ENCODE measurements at regions not wholly inside any gene's neighbourhood (a gene's known extent, or its start where the extent isn't known, plus 50 kb on each side); places are given as distances from the start of the nearest gene placed in this dataset.

DNA sequence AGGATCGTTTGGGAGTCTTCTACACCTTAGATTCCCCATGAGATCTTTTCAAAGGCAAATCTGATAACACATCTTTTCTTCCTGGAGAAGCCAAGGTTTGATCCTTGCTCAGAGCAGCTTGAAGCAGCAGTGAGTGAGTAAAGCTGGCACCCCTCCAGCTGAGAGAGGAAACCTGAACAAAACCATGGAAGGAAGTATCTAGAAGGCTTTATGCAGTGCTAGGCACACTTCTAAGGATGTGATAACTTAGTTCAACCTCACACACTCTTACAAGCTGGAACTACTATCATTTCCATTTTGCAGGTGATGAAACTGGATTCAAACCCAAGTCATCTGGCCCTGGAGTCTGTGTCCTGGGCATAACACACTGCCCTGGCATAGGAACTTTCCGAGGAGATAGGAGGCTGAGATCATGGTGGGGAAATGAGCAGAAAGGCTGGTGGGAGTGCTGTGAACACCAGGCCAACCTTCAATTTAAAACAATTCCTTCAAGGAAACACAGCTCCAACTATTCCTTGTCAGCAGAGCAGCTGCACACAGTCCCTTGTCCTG lies 71.2 kb downstream of the CTAGE1 start:
- Mint-ChIP-seq H3K9me3 (ENCODE audit: low read depth, unreplicated experiment) (no peaks in the 10 kb centered on the region), H3K36me3 (ENCODE audit: insufficient read depth, unreplicated experiment) (peaks cover 41% of the 10 kb centered on the region), H3K27me3 (ENCODE audit: unreplicated experiment) (no peaks in the 10 kb centered on the region), H3K4me3 (ENCODE audit: low read depth, unreplicated experiment) (peak overlapping the region; percentile 85), H3K27ac (ENCODE audit: unreplicated experiment) (peak overlapping the region; percentile 92), H3K4me1 (ENCODE audit: low read depth, unreplicated experiment) (peaks cover 66% of the 10 kb centered on the region)
- TF ChIP-seq, protein P1, sequence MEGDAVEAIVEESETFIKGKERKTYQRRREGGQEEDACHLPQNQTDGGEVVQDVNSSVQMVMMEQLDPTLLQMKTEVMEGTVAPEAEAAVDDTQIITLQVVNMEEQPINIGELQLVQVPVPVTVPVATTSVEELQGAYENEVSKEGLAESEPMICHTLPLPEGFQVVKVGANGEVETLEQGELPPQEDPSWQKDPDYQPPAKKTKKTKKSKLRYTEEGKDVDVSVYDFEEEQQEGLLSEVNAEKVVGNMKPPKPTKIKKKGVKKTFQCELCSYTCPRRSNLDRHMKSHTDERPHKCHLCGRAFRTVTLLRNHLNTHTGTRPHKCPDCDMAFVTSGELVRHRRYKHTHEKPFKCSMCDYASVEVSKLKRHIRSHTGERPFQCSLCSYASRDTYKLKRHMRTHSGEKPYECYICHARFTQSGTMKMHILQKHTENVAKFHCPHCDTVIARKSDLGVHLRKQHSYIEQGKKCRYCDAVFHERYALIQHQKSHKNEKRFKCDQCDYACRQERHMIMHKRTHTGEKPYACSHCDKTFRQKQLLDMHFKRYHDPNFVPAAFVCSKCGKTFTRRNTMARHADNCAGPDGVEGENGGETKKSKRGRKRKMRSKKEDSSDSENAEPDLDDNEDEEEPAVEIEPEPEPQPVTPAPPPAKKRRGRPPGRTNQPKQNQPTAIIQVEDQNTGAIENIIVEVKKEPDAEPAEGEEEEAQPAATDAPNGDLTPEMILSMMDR (IDR thresholded peaks at IDR 0.05; ENCODE audit: unreplicated experiment), result no peak
- intact Hi-C loops (cut with micrococcal nuclease; ENCODE audit: unreplicated experiment), result loop anchor here (2.0 to 5.0 kb wide), 6 partner anchors 44 to 204 kb away; no protein-coding TSS in a partner anchor
- no TSS peak for BruUV-seq (replicated peaks)
- DNase-seq, result peak; percentile 62
- CTCF ChIA-PET, result interaction anchor here (0.9 to 2.7 kb wide), 7 partner anchors 11 to 217 kb away, joined by 3 to 13 read pairs (median 4); no protein-coding TSS in a partner anchor

DNA sequence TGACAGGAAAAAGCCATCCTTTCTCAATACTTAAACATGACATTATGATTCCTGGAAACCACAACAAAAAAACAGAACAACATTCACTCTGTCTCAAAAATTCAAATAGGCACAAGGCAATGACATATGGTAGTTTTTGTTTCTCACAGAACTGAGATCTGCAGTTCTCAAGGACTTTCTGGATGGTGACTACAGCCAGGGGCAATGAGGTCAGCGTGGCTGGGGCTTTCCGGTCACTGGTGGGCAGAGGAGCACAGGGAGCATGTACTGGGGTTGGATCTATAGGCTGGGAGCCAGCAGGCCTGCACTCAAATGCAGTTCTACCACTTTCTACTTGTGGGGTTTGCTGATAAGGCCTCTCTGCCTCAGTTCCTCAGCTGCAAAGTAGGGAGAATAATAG lies 72.0 kb downstream of the CTAGE1 start:
- no peaks in the 10 kb centered on the region for H3K9me3 Mint-ChIP-seq (ENCODE audit: low read depth, unreplicated experiment)
- H3K4me1 Mint-ChIP-seq (ENCODE audit: low read depth, unreplicated experiment), result peaks cover 71% of the 10 kb centered on the region
- no peaks in the 10 kb centered on the region for H3K27me3 Mint-ChIP-seq (ENCODE audit: unreplicated experiment)
- intact Hi-C loops (cut with micrococcal nuclease; ENCODE audit: unreplicated experiment), result loop anchor here (2.0 to 5.0 kb wide), 6 partner anchors 43 to 205 kb away; no protein-coding TSS in a partner anchor
- H3K36me3 Mint-ChIP-seq (ENCODE audit: insufficient read depth, unreplicated experiment), result peaks cover 41% of the 10 kb centered on the region
- H3K27ac Mint-ChIP-seq (ENCODE audit: unreplicated experiment), result peak overlapping the region; percentile 92
- peak overlapping the region; percentile 19 for H3K4me3 Mint-ChIP-seq (ENCODE audit: low read depth, unreplicated experiment)
- BruUV-seq (replicated peaks), result no TSS peak
- TF ChIP-seq, protein P1 (IDR thresholded peaks at IDR 0.05; ENCODE audit: unreplicated experiment), result no peak
- no peak for DNase-seq
- CTCF ChIA-PET, result interaction anchor here (0.9 to 2.7 kb wide), 6 partner anchors 10 to 217 kb away, joined by 3 to 13 read pairs (median 4); no protein-coding TSS in a partner anchor

DNA sequence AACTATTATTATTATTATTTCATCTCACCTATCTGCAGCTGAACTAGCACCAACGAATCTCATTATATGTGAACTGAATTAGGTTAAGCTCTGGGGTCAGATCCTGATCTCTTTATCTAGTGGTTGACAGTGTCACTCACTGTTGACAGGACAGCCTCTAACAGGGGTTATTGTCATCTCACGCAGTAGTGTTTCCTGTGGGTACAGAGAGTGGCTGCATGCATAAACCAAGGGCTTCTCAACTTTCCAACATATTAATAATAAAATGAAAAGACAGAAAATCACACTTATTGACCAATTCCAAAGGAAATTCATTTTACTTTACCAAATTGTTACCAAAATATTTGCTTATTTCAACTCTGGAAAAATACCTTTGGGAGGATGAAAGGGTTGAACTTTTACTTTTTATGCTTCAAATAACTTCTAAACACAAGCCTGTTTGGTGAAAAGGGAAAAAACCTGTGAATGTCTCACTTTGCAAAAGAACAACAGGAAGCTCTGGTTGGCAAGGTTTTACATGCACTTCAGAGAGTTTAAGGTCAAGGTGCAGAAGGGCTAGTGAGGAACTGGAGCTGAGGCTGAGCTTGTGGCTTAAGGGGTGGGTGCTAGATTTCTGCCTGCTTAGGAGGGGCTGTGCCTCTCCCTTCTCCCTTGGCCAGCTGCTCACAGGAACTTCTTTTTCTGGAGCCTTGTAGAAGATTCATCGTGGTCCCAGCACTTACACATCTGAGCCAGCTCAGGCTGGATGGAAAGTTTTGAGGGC lies 72.6 kb downstream of the CTAGE1 start:
- CTCF ChIA-PET, result interaction anchor here (0.5 to 2.5 kb wide), 4 partner anchors 9 to 214 kb away, joined by 3 to 8 read pairs (median 4); no protein-coding TSS in a partner anchor
- intact Hi-C loops (cut with micrococcal nuclease; ENCODE audit: unreplicated experiment), result loop anchor here (5.0 kb wide), 4 partner anchors 43 to 168 kb away; no protein-coding TSS in a partner anchor
- Mint-ChIP-seq H3K27me3 (ENCODE audit: unreplicated experiment) (no peaks in the 10 kb centered on the region), H3K4me1 (ENCODE audit: low read depth, unreplicated experiment) (peaks cover 70% of the 10 kb centered on the region), H3K9me3 (ENCODE audit: low read depth, unreplicated experiment) (no peaks in the 10 kb centered on the region), H3K27ac (ENCODE audit: unreplicated experiment) (peak overlapping the region; percentile 92), H3K36me3 (ENCODE audit: insufficient read depth, unreplicated experiment) (peaks cover 41% of the 10 kb centered on the region), H3K4me3 (ENCODE audit: low read depth, unreplicated experiment) (peak overlapping the region; percentile 19)
- TF ChIP-seq, protein P1 (IDR thresholded peaks at IDR 0.05; ENCODE audit: unreplicated experiment), result no peak
- no TSS peak for BruUV-seq (replicated peaks)
- no peak for DNase-seq

DNA sequence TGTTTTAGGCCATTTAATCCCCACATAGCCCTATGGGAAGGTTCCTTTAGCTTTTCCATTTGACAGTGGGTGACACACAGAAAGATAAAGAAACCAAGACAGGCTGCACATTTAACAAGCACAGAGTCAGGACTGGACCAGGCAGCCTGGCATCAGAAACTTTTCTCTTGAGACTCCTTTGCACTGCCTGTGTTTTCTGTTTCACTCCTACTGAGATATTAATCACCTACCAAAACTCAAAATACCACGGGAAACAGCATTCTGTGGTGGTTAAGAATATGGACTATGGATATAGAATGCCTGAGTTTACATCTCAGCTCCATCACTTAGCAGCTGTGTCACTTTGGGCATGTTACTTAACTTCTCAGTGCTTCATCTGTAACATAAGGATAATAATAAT lies 73.3 kb downstream of the CTAGE1 start:
- intact Hi-C loops (cut with micrococcal nuclease; ENCODE audit: unreplicated experiment), result no loop called here
- CTCF ChIA-PET, result interaction anchor here (2.5 kb wide), 1 partner anchor 9 kb away, joined by 8 read pairs; no protein-coding TSS in a partner anchor
- H3K9me3 Mint-ChIP-seq (ENCODE audit: low read depth, unreplicated experiment), result no peaks in the 10 kb centered on the region
- H3K4me1 Mint-ChIP-seq (ENCODE audit: low read depth, unreplicated experiment), result peaks cover 63% of the 10 kb centered on the region
- TF ChIP-seq, protein P1 (IDR thresholded peaks at IDR 0.05; ENCODE audit: unreplicated experiment), result no peak
- H3K36me3 Mint-ChIP-seq (ENCODE audit: insufficient read depth, unreplicated experiment), result peaks cover 37% of the 10 kb centered on the region
- no peak overlapping the region for H3K4me3 Mint-ChIP-seq (ENCODE audit: low read depth, unreplicated experiment)
- H3K27ac Mint-ChIP-seq (ENCODE audit: unreplicated experiment), result no peak overlapping the region
- no peak for DNase-seq
- no TSS peak for BruUV-seq (replicated peaks)
- H3K27me3 Mint-ChIP-seq (ENCODE audit: unreplicated experiment), result no peaks in the 10 kb centered on the region

All from Calu3 (cell line).